ENCODE measurements at regions not wholly inside any gene's neighbourhood (a gene's known extent, or its start where the extent isn't known, plus 50 kb on each side); places are given as distances from the start of the nearest gene placed in this dataset.

GRCh38 chr3:124461838-124462632, 268.2 kb upstream of the UMPS start:
- intact Hi-C loops (cut with micrococcal nuclease): no loop called here
- dilution Hi-C loops (cut with MboI; ENCODE audit: extremely low pct_ligation_motif_present, low sequenced_read_pairs): no loop called here
- H3K4me2 ChIP-seq (ENCODE audit: insufficient read depth, low read length): no peak overlapping the region
- no peaks in the 10 kb centered on the region for H3K36me3 ChIP-seq (ENCODE audit: control insufficient read depth in 2 of 2, extremely low read depth in 1 of 2, insufficient read depth in 2 of 2, low read length in 2 of 2)
- no TSS peak for BruUV-seq (replicated peaks)
- no peak overlapping the region for H3K27ac ChIP-seq (ENCODE audit: insufficient read depth, low read depth, low read length)
- H3K9me1 ChIP-seq (replicated peaks; ENCODE audit: control insufficient read depth, extremely low read depth, insufficient read depth, low read length): no peaks in the 10 kb centered on the region
- no peaks in the 10 kb centered on the region for H3K79me2 ChIP-seq (ENCODE audit: control insufficient read depth, insufficient read depth, low read length)
- H3K4me1 ChIP-seq (ENCODE audit: control insufficient read depth, extremely low read depth, insufficient read depth, low read length): no peaks in the 10 kb centered on the region
- no peak overlapping the region for H3K4me3 ChIP-seq (replicated peaks in 1 of 3; ENCODE audit: insufficient read depth in 1 of 3, low read depth in 1 of 3, low read length in 3 of 3)
- no peak overlapping the region for H3K9ac ChIP-seq (replicated peaks; ENCODE audit: extremely low read depth, insufficient read depth, low read length)
- no peaks in the 10 kb centered on the region for H3K9me3 ChIP-seq (replicated peaks; ENCODE audit: control insufficient read depth, insufficient read depth, low read length)
- ChIA-PET POLR2A (no interaction called here), CTCF (interaction anchor here (1.0 to 11.7 kb wide), 2 partner anchors 11 to 110 kb away, joined by 3 to 256 read pairs; no protein-coding TSS in a partner anchor)
- H4K20me1 ChIP-seq (replicated peaks; ENCODE audit: control insufficient read depth, extremely low read depth, insufficient read depth, low read length): no peaks in the 10 kb centered on the region
- no peaks in the 10 kb centered on the region for H3K27me3 ChIP-seq (ENCODE audit: control insufficient read depth in 2 of 2, insufficient read depth in 2 of 2, low read length in 2 of 2)
- TF ChIP-seq EZH2 (IDR thresholded peaks at IDR 0.05; ENCODE audit: borderline replicate concordance, low read depth, low read length, severe bottlenecking) (no peak), CTCF (IDR thresholded peaks at IDR 0.05; ENCODE audit: extremely low read depth in 1 of 2, insufficient read depth in 1 of 2, low read depth in 1 of 2, low read length in 2 of 2) (no peak), JUN (IDR thresholded peaks at IDR 0.05; ENCODE audit: borderline replicate concordance, insufficient read depth, insufficient read length, low read depth) (no peak), POLR2AphosphoS5 (IDR thresholded peaks at IDR 0.05; ENCODE audit: insufficient read depth, low read depth, low read length) (no peak), MAX (IDR thresholded peaks at IDR 0.05; ENCODE audit: insufficient read depth, insufficient read length) (no peak), POLR2A (IDR thresholded peaks at IDR 0.05; ENCODE audit: low read depth, low read length) (no peak), GATA2 (IDR thresholded peaks at IDR 0.05; ENCODE audit: insufficient read depth, insufficient read length, low read depth, low read length) (no peak), FOS (IDR thresholded peaks at IDR 0.05; ENCODE audit: borderline replicate concordance, insufficient read depth, low read length) (no peak), MYC (IDR thresholded peaks at IDR 0.05; ENCODE audit: low read depth, low read length) (no peak)
- DNase-seq (ENCODE audit: low read depth, low spot score): no peak
- FAIRE-seq: no peak
- H2AFZ ChIP-seq (ENCODE audit: low read depth, low read length): no peak overlapping the region
